Neuron (in vitro differentiated cells): ENCODE measurements at regions not wholly inside any gene's neighbourhood (a gene's known extent, or its start where the extent isn't known, plus 50 kb on each side); places are given as distances from the start of the nearest gene placed in this dataset.

Source experiments
- H2AFZ ChIP-seq: one replicate; pipeline ENCODE4 v1.6.1; 2013; ENCODE audit warnings: low read depth, mild to moderate bottlenecking, inconsistent platforms, low read length, moderate library complexity
- H3K27me3 ChIP-seq: one replicate; pipeline ENCODE4 v1.6.1; 2013; ENCODE audit warnings: low read length; ENCODE audit not compliant: insufficient read depth
- H3K36me3 ChIP-seq: one replicate; pipeline ENCODE4 v1.6.1; 2013; ENCODE audit warnings: low read length; ENCODE audit not compliant: insufficient read depth
- H3K4me1 ChIP-seq: one replicate; pipeline ENCODE4 v1.6.1; 2013; ENCODE audit warnings: low read length; ENCODE audit not compliant: insufficient read depth
- H3K4me3 ChIP-seq: 2 replicates; pipeline ENCODE4 v1.5.1; 2013; ENCODE audit warnings: mild to moderate bottlenecking, low read length, moderate library complexity
- H3K9me3 ChIP-seq: one replicate; pipeline ENCODE4 v1.6.1; 2013; ENCODE audit warnings: low read length

DNA sequence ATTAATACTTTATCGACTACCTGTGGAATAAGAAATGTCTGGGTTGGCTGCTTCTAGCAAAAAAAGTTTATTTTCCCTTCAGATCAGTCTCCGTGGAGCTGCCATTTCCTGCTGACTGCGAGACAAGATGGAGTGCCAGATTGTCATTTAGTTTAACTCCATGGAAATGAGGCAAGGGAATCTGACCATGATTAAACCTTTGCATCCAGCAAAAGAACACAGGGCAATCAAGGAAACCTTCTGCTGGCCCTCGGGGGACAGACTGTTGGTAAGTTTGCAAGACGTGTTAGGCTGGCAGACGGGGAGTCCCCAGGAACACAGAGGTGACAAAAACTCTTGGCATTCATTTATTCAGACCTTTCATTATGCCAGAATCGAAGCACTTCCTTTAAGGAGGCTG lies 52.2 kb upstream of the SPACA1 start:
- no peaks in the 10 kb centered on the region for H3K27me3 ChIP-seq
- H2AFZ ChIP-seq = peak overlapping the region; percentile 50
- H3K4me1 ChIP-seq = peaks cover 18% of the 10 kb centered on the region
- H3K36me3 ChIP-seq = no peaks in the 10 kb centered on the region
- H3K4me3 ChIP-seq = no peak overlapping the region
- H3K9me3 ChIP-seq = no peaks in the 10 kb centered on the region

DNA sequence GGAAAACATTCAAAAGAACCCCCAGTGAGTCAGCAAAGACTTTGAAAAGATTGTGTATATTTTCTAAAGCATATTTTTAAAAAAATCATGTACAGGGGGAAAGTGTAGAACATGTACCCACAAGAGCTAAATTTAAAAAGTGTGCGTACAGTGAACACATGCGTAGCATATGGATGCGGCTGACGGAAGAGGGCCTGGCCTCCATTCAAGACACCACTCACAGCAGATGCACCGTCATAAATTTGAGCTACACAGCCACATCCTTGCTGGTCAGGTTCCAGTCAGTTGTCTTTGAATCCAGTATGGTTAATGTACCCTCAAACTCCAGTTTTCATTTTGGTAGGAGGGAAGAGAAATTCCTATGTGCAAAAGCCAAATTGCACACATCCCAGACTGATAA lies 54.3 kb upstream of the SPACA1 start:
- no peaks in the 10 kb centered on the region for H3K36me3 ChIP-seq
- H3K4me1 ChIP-seq = peaks cover 21% of the 10 kb centered on the region
- H3K9me3 ChIP-seq = no peaks in the 10 kb centered on the region
- H2AFZ ChIP-seq = no peak overlapping the region
- no peak overlapping the region for H3K4me3 ChIP-seq
- H3K27me3 ChIP-seq = no peaks in the 10 kb centered on the region

DNA sequence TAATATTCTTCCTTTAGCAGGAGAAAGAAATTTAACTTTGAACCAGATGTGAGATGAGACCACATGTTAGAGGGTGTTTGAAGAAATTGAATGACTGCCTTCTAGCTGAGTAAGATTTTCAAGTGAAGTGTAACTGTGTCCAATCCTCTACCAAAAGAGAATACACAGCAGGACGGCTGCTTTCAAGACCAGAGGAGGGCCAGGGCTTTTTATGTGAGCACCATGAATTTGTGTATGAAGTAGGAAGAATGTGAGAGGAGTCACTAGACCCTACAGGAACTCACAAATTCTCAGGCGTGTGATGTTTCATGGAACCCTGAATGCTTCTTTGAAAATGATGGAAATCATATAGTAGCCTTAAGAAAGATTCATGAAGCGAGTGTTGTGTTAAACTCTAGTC lies 56.8 kb upstream of the SPACA1 start:
- no peak overlapping the region for H2AFZ ChIP-seq
- H3K9me3 ChIP-seq = no peaks in the 10 kb centered on the region
- H3K36me3 ChIP-seq = no peaks in the 10 kb centered on the region
- peaks cover 21% of the 10 kb centered on the region for H3K4me1 ChIP-seq
- no peaks in the 10 kb centered on the region for H3K27me3 ChIP-seq
- H3K4me3 ChIP-seq = no peak overlapping the region

DNA sequence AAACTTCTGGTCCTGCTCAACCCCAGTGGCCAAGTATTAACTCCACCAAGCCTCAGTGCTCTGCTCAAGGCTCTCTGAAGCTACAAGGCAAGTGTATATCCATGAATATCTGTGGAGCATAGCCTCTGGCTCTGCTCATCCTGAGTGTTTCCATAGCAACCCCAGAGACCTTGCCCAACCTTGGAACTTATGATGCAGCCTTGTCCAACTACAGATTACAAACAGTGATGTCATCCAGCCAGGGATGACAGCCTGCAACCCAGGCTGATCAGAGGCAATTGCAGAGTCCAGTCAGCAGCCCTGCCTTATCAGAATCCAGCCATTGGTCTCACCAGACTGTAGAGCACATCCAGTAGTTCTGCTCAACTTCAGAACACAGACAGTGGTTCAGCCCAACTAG lies 65.5 kb upstream of the SPACA1 start:
- H3K4me1 ChIP-seq = peaks cover 5% of the 10 kb centered on the region
- H3K9me3 ChIP-seq = no peaks in the 10 kb centered on the region
- H3K36me3 ChIP-seq = no peaks in the 10 kb centered on the region
- no peak overlapping the region for H3K4me3 ChIP-seq
- no peak overlapping the region for H2AFZ ChIP-seq
- no peaks in the 10 kb centered on the region for H3K27me3 ChIP-seq

DNA sequence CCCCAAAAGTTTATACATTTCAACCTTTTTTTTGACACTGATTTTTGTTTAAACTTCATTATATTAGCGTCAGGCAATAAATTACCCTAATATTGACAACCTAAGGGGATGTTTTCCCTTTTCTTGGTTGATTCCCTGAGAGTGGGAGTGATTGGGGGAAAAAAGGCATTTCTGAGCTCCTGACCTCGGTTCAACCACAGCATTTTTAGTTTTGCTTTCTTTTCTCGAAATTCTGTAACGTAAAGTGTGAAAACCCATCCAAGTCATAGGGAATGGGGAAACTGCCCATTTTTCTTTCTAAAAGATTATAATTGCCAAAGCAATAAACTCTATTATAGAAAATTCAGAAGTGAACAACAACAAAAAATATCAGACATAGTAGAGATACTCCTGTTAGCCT lies 67.9 kb upstream of the SPACA1 start:
- no peak overlapping the region for H3K4me3 ChIP-seq
- no peak overlapping the region for H2AFZ ChIP-seq
- H3K9me3 ChIP-seq = no peaks in the 10 kb centered on the region
- H3K27me3 ChIP-seq = no peaks in the 10 kb centered on the region
- H3K36me3 ChIP-seq = no peaks in the 10 kb centered on the region
- peaks cover 5% of the 10 kb centered on the region for H3K4me1 ChIP-seq

DNA sequence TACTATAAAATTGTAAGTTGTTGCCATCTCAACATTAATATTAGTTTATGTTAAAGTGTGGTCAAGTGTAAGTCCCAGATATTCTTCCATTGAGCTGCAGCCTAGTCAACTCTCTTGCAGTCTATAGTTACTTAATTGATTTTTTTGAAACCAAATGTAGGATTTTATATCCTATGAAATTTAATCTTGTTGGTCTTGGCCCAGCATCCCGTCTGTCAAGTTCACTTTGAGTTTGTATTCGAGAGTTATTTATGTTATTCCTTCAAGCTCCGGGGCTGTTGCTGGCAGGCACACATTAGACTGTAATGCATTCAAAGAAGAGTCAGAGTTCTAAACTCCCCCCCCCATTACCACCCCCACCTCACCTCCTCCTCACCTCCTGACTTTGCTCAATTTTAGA lies 71.0 kb upstream of the SPACA1 start:
- Histone ChIP-seq H3K36me3 (no peaks in the 10 kb centered on the region), H3K4me3 (no peak overlapping the region), H3K4me1 (no peaks in the 10 kb centered on the region), H3K27me3 (no peaks in the 10 kb centered on the region), H3K9me3 (no peaks in the 10 kb centered on the region), H2AFZ (no peak overlapping the region)

DNA sequence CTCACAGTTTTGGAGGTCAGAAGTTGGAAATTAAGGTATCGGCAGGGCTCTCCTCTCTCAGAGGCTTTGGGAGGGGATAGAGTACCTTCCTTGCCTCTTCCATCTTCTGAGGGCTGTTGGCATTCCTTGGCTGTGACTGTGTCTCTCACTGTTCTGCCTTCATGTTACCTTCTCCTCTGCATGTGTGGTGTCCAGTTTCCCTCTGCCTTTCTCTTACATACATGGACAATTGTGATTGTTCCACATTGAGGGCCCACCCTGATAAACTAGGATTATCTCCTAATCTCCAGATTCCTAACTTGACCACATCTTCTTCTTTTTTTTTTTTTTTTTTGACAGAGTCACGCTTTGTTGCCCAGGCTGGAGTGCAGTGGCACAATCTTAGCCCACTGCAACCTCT lies 72.1 kb upstream of the SPACA1 start:
- Histone ChIP-seq H3K4me3 (no peak overlapping the region), H3K4me1 (no peaks in the 10 kb centered on the region), H3K9me3 (no peaks in the 10 kb centered on the region), H3K27me3 (no peaks in the 10 kb centered on the region), H3K36me3 (no peaks in the 10 kb centered on the region), H2AFZ (no peak overlapping the region)

DNA sequence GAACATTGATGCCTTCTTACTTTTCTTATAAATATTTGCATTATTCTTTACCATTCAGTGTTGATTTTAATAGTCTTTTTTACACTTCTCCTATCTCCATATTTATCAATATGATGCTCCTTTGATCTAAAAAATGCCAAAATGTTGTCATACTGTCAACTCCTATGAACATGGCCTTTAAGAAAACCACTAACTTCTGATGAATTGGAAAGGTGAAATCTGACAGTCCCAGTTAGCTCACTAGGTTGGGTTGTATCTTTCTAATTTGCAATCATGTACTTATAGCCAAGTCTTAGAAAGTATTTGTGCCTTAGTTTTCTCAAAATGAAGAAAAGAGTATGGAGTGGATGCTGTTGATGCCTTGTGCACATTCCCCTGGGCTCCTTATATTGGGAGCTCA lies 75.4 kb upstream of the SPACA1 start:
- H3K27me3 ChIP-seq = peaks cover 3% of the 10 kb centered on the region
- H3K4me1 ChIP-seq = peaks cover 4% of the 10 kb centered on the region
- H3K36me3 ChIP-seq = no peaks in the 10 kb centered on the region
- no peak overlapping the region for H3K4me3 ChIP-seq
- no peaks in the 10 kb centered on the region for H3K9me3 ChIP-seq
- no peak overlapping the region for H2AFZ ChIP-seq

DNA sequence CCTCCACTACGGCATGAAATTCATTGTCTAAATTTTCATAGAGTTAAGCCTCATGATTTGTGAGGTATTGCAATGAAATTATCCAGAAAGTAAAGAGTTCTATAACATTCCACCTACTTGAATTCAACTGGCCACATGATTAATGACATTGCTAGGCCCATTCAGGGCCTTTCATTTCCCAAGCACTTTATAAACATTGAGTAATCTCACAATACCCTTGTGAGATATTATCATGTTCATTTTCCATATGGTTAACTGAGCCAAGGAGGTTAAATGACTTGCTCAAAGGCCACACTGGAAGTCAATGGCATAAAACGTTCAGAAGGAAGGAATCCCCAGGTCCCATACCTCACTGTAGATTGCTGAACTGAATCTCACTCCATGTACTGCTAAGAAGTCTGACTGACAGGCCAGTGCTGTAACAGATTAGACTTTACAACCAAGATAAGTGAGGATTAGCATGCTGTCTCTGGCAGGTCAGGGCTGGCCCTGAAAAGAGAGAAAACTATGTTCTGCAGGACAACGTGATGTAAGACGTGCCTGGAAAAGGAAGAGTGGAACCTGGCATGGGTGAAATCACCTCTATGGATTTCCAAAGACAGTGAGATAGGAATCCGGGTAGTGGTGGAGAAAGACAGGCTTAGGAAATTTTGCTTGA lies 75.9 kb upstream of the SPACA1 start:
- H2AFZ ChIP-seq = no peak overlapping the region
- no peaks in the 10 kb centered on the region for H3K36me3 ChIP-seq
- H3K4me3 ChIP-seq = no peak overlapping the region
- peaks cover 5% of the 10 kb centered on the region for H3K27me3 ChIP-seq
- H3K4me1 ChIP-seq = peaks cover 4% of the 10 kb centered on the region
- H3K9me3 ChIP-seq = no peaks in the 10 kb centered on the region

DNA sequence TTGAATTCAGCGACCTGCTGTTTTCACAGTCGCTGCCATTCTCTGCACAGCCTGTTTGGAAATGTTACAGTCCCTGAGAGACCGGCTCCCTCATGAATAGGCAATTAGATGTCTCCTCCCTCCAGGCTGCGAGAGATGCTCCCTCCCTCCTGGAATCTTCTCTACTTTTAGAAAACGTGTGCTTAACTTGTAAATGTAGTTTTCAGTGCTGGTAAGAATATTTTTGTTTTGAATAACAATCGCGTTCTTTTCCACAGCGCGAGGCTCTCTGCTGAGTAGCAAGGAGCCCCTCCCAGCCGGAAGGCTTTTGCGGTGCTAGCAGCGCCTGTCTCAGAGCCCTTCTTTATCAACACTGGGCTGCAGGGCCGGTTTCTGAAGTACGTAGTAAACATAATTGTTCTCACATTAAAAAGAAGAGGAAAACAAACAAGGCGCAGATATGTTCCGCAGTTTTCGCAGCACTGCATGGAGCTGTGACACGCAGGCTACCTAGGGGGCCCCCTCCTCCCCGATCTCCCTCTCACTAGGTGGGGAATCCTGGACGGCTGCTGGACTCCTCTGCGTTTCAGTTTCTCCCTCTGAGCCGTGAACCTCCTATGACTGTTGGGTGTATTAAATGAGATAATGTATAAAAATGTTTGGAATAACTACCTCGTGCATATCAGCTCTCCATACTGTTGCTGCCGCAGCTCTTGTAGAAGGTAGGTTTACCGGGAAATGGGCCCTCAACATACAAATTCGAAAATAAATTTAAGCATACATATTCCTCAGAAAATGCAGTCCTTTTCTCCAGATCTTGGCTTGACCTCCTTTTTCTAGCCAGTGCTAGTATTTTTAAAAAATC lies 79.0 kb upstream of the SPACA1 start:
- Histone ChIP-seq H2AFZ (peak overlapping the region; percentile 60), H3K9me3 (no peaks in the 10 kb centered on the region), H3K27me3 (peaks cover 11% of the 10 kb centered on the region), H3K36me3 (no peaks in the 10 kb centered on the region), H3K4me3 (peak overlapping the region; percentile 56), H3K4me1 (peaks cover 4% of the 10 kb centered on the region)

DNA sequence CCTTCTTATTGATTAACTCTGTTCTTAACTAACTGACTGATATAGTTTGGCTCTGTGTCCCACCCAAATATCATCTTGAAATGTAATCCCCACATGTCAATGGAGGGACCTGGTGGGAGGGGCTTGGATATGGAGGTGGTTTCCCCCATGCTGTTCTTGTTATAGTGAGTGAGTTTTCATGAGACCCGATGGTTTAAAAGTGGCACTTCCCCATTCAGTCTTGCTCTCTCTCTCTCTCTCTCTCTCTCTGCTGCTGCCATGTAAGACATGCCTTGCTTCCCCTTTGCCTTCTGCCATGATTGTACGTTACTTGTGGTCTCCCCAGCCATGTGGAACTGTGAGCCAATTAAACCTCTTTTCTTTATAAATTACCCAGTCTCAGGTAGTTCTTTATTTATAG lies 81.8 kb upstream of the SPACA1 start:
- no peak overlapping the region for H3K4me3 ChIP-seq
- peaks cover 4% of the 10 kb centered on the region for H3K4me1 ChIP-seq
- H2AFZ ChIP-seq = no peak overlapping the region
- H3K36me3 ChIP-seq = no peaks in the 10 kb centered on the region
- H3K9me3 ChIP-seq = no peaks in the 10 kb centered on the region
- H3K27me3 ChIP-seq = peaks cover 11% of the 10 kb centered on the region

DNA sequence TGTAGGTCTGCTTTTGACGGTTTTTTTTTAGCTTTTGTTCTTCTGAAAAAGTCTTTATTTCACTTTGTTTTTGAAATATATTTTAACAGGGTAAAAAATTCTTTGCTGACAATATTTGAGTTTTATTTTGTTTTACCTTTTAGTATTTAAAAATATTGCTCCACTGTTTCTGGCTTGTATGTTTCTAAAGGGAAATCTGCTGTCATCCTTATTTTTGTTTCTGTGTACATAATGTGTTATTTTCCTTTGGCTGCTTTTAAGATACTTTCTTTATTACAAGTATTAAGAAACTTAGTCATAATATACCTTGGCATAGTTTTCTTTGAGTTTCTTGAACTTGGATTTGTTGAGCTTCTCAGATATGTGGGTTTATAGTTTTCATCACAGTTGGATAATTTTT lies 88.6 kb upstream of the SPACA1 start:
- Histone ChIP-seq H2AFZ (no peak overlapping the region), H3K36me3 (no peaks in the 10 kb centered on the region), H3K27me3 (no peaks in the 10 kb centered on the region), H3K4me1 (no peaks in the 10 kb centered on the region), H3K4me3 (no peak overlapping the region), H3K9me3 (no peaks in the 10 kb centered on the region)

DNA sequence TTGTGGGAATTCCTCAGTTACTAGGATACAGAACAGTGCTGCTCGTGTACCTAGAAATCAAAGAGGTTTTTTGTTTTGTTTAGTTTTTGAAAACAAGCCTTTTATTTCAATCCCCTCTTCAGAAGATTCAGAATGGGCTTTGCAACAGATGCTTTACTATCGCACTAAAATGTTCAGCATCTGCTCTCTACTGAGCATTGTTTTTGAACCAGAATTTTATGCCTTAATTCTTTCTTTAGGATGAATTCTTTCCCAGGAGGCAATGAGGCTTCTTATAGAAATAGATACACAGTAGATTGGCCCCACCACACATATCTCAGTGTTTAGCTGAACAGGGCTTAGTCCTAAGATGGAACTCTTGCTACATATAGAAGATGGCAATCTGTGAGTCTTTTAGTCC lies 95.9 kb upstream of the SPACA1 start:
- Histone ChIP-seq H3K27me3 (no peaks in the 10 kb centered on the region), H2AFZ (no peak overlapping the region), H3K4me3 (no peak overlapping the region), H3K36me3 (no peaks in the 10 kb centered on the region), H3K4me1 (peaks cover 4% of the 10 kb centered on the region), H3K9me3 (no peaks in the 10 kb centered on the region)
